GM12875 (cell line): ENCODE measurements at regions not wholly inside any gene's neighbourhood (a gene's known extent, or its start where the extent isn't known, plus 50 kb on each side); places are given as distances from the start of the nearest gene placed in this dataset.

ENCODE experiments used
- H3K4me3 ChIP-seq: one replicate; pipeline ENCODE4 v1.5.1; 2011; ENCODE audit warnings: low read depth, low read length, control low read depth
- CTCF ChIP-seq: IDR thresholded peaks from 2 replicates; pipeline ENCODE4 v1.5.1; 2011; ENCODE audit warnings: low read depth, mild to moderate bottlenecking, control low read depth, inconsistent platforms, low read length, moderate library complexity, borderline replicate concordance; ENCODE audit not compliant: insufficient read depth

GRCh38 chr10:43024942-43025700 lies 51.7 kb upstream of the RET start:
- H3K4me3 ChIP-seq: no peak overlapping the region
- TF ChIP-seq CTCF: no peak

- TF ChIP-seq CTCF: no peak
- H3K4me3 ChIP-seq: no peak overlapping the region
Observed at GRCh38 chr10:43026039-43026973, 50.6 kb upstream of the RET start.
